ENCODE measurements at regions not wholly inside any gene's neighbourhood (a gene's known extent, or its start where the extent isn't known, plus 50 kb on each side); places are given as distances from the start of the nearest gene placed in this dataset.

DNA sequence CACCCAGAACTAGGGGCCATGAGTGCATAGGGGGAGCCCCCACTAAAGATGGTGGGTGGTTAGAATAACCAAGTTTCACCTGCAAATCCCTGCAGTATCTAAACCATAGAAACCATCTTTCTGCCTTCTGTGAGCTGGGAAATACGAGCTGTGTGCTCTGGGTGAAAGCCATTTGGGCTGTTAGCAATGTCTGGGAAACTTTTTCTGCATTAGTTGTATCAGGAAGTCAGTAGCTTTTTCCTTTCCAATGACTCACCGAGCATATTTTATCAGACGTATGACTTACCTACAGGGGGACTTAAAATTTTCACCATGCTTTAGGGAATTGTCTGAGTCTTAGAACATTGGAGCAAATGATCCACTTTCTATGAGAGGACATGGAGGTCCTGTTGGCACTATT, 584.0 kb downstream of the QKI start:
- no peak for DNase-seq (ENCODE audit: low read depth in 2 of 2)

DNA sequence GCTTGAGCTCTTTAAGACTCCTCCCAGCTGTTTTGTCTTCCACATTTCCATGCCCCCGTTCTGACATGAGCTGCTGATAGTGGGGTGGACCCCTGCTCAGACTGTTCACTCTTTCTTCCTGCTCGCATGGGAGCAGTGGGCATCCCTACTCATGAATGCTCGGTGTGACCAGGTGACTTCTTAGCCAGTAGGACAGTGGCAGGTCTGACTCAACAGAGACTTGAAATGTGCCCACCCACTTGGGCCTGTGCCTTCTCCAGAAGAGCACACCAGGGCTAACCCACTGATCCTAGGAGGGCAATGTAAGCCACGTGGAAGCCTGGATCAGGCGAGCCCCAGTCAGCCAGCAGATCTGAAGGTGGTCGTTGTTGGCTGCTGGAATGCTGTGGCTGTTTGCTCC, 582.0 kb downstream of the QKI start:
- no peak for DNase-seq (ENCODE audit: low read depth in 2 of 2)

DNA sequence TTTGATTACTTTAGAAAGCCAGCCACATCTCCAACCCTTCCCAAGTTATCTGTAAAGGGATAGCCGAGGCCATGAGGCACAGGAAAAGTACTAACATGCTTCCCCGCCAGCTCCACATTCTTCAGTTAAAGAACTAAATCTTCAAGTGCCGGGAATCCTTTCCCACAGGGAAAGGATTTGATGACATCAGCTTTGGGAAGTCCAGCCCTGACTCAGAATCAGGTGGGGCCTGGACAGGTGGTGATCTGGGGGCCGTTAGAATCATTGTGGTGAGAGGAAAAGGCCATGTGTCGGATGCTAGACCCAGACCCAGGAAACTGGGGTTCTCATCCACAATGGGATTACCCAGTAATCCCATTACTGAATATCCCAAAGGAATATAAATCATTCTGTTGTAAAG, 580.0 kb downstream of the QKI start:
- no peak for DNase-seq (ENCODE audit: low read depth in 2 of 2)

DNA sequence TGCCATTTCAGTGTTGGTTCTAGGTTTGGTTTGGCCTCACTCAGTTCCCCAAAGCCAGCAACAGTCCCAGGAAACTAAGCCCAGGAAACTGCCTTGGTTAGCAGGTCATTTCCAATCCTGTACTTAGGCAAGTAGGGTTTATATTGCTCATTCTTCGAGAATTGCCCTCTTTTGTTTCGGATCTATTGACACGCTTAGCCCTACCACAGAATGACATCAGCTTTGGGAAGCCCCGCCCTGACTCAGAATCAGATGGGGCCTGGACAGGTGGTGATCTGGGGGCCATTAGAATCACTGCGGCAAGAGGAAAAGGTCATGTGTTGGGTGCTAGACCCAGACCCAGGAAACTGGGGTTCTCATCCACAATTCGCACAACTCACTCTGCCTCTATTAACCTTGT, 578.2 kb downstream of the QKI start:
- DNase-seq (ENCODE audit: low read depth in 2 of 2), result no peak

DNA sequence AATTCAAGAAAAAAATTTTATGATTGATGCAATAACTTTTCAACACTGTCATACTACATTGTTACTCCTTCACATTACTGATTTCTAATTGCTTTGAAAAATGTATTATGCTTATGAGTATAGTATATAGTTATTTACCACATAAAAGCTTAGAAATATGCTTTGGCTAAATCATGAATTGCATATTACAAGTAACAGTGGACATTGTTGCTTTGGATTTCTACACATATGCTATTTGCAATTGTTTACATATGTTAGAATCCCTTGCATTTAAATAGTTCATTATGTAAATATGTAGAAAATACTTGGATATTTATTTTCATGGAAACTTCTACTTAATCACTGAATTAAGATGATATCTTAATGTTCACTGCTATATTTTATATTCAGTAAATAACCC, 577.5 kb downstream of the QKI start:
- no peak for DNase-seq (ENCODE audit: low read depth in 2 of 2)

DNA sequence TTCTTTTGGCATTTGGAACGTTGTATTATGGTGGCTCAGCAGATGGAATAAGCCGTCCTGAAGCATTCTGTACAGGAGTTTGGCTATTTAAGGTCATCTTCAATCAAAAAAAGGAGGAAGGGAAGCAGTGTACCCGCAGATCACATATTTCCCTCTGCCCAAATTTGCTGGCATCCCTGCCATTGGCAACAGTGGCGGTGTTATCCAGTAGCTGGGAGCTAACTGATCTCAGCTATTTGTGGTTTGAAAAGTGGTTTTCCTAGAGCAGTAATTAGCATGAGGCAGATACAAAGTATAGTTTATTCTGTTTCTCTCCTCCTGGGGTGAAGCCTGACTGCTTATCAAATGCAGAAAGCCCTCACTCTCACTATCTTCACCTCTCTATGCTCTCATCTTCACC, 576.8 kb downstream of the QKI start:
- no peak for DNase-seq (ENCODE audit: low read depth in 2 of 2)

DNA sequence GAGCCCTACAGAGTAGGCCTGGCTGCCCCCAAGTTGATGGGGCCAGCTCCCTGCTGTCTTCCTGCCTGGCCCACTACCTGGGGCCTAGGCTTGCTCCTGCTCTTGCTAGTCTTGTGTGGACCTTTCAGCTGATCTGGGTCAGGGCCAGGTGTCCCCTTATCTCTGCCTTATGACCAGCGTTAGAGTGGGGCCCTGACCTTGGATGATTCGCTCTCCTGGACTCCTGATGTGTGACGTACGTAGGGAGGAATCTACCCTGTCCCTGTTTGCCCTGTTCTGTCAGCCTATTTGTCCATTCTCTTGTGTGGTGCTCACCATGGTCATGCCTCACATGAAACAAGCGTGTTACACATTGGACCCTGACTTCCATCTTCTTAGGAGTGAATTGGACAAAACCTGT, 571.8 kb downstream of the QKI start:
- DNase-seq (ENCODE audit: low read depth in 2 of 2), result no peak

DNA sequence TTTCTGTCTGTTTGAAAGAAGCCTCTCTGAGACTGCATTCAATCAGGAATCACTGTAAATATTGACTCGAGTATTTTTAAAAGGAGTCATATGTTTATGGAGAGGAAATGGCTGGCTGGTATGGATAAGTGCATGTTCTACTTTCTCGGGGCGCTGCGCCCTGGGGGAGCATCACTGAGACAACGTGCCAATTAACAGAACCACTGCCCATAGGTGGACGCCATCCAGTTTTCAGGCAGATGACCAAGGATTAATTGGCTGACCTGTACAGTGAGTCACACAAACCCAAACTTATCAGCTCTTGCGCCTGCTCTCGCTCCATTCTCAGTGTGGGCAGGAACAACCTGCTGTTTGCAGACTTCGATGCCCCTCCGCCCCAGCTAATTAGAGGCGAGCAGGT, 571.2 kb downstream of the QKI start:
- DNase-seq (ENCODE audit: low read depth in 2 of 2), result no peak

DNA sequence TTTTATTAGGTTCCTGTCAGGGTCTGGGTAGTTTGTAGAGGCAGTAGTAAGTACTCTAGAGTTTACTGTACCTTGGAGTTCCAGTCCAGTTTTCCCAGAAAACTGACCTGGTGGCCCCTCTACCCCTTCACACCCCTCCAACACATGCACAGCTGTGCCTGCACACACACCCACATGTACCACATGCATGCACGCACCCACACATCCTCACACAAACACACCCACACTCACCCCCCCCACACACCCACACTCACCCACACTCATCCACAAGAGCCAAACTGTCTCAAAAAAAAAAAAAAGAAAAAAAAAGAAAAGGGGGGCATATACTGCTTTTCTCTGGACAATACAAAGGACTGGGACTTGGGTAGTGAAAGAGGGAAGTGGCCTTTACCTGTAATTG, 570.5 kb downstream of the QKI start:
- no peak for DNase-seq (ENCODE audit: low read depth in 2 of 2)

DNA sequence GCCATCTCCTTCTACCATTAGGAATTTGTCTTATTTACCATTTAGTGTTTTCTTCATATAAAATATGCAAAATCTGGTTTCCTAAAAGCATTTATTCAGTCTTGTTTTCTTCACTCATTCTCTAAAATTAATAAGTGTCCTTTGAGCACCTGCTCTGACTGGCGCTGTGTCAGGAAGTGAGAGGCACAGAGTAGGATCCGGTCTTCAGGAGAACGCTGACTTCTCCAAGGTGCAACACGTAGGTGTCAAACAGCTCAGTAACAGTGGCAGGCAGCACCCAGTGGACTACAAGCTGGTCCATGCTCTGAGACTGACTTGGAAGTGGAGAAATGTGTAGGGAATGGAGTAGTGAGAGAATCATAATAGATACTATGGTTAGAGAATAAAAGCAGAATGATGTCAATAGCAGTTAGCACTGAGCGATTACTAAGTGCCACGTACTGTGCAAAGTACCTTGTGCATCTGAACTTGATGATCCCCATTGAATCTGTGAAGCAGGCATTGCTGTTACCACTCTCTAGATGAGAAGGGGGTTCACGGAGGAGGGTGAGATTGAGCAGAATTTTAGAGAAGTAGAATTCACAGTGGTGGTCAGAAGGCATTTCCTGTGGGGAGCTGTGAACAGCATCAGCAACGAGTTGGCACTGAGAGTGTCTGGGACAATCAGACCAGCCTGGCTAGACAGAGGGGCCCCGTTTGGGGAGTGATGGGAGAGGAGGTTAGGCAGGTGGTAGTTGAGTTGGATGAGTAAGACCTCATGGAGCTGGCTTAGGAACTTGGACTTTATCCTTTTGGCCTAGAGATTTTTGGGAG, 569.8 kb downstream of the QKI start:
- no peak for DNase-seq (ENCODE audit: low read depth in 2 of 2)

DNA sequence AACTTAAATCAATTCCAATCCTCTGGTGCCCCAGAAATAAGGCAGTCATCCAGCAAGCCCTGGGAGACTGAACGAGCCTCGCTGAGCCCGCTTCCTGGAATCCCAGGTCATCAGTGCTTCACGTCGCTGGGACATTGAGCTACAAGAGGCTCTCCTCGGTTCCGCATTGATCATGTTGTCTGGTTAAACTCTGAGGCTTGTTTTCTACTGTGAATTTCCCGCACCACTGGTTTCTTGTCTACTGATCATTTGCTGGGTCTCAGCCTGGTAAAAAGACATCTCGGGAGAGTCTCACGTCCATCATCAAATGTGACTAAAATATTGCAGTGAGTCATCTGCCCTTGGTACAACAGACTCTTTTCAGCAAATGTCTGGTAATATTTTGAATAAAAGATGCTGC, 569.2 kb downstream of the QKI start:
- DNase-seq (ENCODE audit: low read depth in 2 of 2), result no peak

DNA sequence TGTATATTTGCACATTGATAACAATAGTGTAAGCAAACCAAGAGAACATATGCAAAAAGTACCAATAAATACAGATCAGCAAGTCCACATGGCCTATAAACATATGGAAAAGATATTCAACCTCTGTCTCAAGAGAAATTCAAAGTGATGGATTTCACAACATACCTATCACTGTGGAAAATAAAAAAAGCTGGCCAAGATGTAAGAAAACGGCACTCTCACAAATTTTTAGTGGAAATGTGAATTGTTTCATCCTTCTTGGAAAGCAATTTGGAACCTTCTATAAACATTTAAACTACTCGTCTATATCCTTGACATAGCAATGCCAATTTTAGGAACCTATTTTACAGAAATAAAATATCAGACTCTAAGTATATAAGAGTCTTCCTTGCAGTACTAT, 559.8 kb downstream of the QKI start:
- no peak for DNase-seq (ENCODE audit: low read depth in 2 of 2)

DNA sequence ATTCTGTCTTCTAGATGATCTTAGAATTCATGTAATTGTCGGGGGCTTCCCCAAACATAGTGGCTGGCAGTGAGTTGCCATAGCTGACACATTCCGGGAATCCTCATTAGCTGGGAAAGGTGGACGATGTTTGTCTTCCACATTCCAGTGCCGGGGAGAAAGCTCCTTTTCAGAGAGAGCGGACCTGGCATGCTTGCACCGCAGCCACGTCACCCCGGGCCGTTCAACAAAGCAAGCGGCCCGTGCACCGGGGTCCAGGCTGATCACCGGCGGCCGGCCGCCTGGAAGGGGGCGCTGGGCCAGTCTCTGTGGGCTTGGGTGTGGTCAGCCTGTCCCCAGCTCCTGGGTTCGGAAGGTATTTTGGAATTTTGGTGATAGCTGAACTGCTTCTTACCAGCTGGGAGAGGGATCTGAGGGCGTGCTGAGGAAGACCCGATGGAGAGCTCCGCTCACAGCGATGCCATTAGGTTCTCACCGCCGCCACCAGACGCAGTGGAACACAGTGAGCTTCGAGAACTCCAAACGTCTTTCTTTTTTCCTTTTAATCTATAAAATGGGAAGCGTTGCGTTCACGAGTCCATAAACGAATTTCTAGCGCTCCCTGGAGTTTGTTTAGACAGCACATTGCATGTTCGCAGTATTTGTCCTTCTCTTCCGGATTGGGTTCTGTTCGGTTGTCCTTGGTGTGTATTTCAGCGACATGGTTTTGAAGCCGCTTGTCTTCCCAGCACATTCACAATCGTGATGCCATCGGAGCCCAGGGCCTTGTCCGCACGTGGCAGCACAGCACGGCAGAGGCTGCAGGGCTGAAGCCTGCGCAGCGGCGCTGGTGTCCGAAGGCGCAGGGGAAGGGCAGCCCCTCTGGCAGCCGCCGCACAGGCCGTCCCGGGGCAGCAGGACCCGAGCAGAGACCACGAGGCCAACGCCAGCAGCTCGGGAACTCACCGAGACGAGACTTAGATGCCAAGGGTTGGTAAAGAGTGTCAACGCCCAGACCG, 557.6 kb downstream of the QKI start:
- DNase-seq (ENCODE audit: low read depth in 2 of 2), result no peak

DNA sequence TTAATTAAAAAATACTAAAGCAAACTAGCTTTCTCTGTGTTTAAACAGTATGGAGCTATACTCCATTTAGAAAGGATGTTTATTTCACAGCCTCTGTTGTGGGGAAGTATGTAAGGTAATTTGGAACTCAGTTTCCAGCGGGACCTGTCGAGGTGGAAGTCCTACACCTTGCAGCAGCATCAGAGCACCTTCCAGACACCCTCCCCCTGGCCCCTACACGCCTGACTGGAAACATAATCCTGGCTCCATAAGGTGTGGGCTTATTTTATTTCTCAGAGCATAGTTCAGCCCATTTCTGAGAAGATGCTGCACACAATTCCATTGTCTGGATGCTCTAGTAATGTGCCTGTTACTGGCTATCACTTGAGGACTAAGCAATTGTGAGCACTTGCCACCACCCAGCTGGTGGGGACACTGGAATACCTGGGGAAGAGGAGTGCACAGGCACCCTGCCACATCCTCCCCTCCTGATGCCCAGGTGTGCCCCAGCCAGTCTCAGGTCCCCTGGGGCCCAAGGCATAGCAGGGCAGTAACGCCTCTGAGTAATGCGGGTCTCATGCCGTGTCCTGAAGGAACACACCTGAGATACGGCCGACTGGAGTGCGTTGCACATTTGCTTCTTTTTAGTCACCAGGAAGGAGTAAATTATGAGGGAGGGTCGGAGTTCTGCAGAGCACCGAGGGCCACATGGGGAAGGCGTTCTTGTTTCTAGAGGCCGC, 556.5 kb downstream of the QKI start:
- no peak for DNase-seq (ENCODE audit: low read depth in 2 of 2)

DNA sequence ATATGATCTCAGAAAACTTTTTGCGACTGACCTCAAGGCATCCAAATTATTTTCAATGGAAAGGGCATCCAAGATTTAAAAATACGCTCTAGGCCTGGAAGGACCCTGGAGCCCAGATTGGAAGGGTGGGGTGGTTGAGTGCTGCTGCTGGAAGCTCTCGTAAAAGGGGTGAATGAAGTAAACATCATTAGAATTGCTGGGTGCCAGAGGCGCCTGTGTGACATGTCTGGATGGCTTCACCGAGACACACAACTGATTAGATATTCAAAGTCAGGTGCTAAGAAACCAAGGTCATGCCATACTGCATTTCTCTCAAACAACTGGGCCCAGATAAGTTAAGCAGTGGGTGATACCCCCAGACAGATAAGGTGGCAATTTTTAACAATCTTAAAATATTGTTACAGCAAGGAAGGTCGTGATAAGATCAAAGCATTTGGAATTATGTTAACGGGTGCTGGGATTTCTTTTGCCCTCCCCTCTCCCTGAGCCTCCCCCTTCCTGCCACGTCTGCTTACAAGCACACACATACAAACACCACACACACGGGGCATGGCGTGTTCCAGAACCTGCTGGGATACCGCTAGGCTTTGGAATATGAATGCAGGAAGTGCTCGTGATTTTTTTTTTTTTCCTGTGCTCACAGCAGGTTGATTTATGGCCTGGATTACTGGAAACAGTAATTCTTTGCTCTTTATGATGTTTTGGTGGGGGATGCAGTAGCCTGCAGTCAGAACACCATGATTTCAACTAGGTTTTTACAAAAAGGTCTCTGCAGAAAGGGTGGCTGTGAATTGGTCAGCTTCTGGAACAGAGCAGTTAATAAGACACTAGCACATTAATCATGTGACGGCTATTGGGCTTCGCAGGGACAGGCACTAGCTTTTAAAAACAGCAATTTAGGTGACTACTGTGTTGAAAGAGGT, 551.2 kb downstream of the QKI start:
- peak; percentile 46 to 51 for DNase-seq (ENCODE audit: low read depth in 2 of 2)

DNA sequence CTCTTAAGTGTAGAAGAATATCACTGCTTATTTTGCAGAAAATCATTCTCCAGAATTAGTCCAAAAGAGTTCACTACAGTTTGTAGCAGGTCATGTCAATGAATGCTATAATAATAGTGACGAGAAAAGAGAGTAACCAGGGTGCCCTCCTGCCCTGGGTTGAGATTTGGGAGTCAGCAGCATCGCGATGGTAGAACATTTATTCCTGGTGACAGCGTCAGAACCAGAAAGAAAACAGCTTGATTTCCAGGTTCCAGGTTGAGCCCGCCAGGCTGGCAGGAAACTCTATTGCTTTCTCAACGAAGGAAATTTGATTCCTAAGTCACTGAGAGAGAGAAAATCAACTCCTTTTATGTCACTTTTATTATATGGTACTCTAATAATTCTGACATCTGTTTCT, 550.3 kb downstream of the QKI start:
- no peak for DNase-seq (ENCODE audit: low read depth in 2 of 2)

DNA sequence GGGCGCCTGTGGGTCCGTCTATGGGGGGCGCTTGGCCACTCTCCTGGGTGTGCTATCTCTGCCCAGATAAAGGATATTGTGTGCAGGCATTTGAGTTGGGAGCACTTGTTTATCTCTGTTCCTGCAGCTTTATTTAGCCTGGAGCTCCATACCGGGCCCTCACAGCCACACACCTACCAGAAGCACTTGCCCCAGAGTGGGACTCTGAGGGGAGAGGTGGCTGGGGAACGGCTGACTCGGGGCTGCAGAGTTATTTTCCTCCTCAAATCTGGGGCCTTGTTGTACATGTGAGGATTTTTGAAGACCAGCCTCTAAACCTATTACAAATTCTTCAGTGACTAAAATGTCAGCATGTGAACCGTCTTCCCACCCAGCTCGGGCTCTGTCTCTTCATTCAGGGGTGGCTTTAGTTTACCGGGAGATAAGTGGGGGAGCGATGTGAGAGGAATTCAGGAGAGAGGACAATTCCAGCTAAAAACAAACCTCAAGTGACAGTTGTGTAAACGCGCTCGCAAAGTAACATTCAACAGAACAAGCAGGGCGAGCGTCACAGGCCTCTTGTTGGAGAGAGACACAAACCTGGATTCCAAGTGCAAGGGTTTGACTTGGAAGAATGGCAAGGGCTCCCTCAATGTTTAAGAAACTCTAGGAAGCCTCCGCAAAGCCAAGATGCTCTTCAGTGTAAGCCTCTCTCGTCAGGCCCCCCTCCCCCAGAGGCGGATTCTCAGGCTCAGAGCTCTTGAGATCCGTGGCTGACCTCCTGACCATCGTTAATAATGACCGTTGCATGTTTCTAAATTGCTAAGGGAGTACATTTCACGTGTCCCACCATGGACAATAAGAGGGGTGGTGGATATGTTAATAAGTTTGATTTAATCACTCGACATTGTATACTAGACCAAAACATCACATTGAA, 548.9 kb downstream of the QKI start:
- DNase-seq (ENCODE audit: low read depth in 2 of 2), result no peak

DNA sequence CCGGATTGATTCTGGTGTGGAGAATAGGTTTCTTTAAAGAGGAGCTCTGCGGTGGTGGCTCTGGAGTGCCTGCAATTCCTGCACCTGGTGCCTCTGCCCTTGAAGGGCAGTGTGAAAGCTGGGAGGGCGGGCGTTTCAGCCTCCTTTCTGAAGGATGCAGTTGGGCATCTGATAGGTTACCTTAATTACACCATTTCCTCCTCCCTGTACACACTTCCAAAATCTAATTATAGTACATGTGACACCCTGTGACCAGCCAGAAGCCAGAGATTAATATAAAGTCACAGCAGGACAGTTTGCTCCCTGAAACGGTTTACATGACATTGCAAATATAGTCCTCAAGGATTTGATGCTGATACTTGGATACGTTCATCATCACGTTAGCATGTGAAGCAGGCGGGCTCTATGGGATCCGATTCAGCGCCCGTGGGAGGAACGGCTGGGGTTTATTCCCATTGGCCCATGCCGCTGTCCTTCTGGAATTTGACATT, 548.2 kb downstream of the QKI start:
- no peak for DNase-seq (ENCODE audit: low read depth in 2 of 2)

DNA sequence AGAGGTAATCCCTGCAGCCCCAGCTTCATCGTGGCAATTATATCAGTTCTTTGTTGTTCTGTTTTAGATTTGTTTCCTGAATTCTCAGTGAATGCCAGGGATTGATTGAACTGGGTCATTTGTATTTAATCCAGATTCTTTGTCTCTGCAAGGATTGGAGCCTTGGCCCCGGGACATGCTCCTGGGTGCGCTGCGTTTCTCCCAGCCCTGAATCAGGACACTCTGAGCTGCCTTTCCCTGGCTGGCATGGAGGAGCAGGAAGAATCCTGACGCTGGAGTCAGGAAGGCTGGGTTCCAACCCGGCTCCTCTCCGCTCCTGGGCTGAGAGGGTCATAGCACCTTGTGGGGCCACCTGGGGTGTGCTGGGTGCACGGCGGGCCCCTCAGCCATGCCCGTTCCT, 545.6 kb downstream of the QKI start:
- no peak for DNase-seq (ENCODE audit: low read depth in 2 of 2)

DNA sequence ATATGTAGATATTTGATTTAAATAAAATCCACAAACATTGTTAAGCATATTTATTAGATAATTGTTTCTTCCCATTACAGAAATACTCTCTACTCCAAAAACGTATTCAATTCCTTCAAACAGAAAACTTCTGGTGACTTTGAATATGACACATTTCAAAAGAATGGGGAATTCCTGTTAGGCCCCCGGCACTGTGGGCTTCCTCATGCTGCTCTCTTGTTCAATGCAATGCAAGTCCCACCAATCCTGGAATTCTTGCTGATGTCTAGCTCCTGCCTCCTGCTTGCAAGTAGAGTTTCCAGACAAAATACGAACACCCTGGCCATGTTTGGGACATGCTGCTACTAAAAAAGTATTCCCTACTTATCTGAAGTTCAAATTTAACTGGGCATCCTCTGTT, 544.1 kb downstream of the QKI start:
- DNase-seq (ENCODE audit: low read depth in 2 of 2), result peak; percentile 59
